HEK293T (cell line): ENCODE measurements at regions not wholly inside any gene's neighbourhood (a gene's known extent, or its start where the extent isn't known, plus 50 kb on each side); places are given as distances from the start of the nearest gene placed in this dataset.

Experiments used
- CTCF ChIA-PET: fragments of 350-600 bp; formaldehyde crosslinking; extraction: SDS; loops from one replicate; lab custom pipeline; 2021; ENCODE audit warnings: antibody characterized with exemption, inconsistent platforms; lab: Yijun Ruan, JAX
- POLR2A ChIA-PET: fragments of 350-600 bp; formaldehyde crosslinking; extraction: SDS; loops from one replicate; lab custom pipeline; 2020; ENCODE audit warnings: antibody characterized with exemption, inconsistent platforms; lab: Yijun Ruan, JAX
- DNase-seq: peaks from one replicate; pipeline ENCODE4 v3.0.0; 2012; ENCODE audit warnings: mixed read lengths; ENCODE audit errors: extremely low spot score
- ARNT ChIP-seq: fragments of 450-650 bp; IDR thresholded peaks from 2 replicates; pipeline ENCODE4 v1.6.1; 2017; ENCODE audit warnings: mild to moderate bottlenecking
- BHLHE40 ChIP-seq: fragments of 450-650 bp; IDR thresholded peaks from 2 replicates; pipeline ENCODE4 v1.6.1; 2016; ENCODE audit warnings: mild to moderate bottlenecking, moderate library complexity, borderline replicate concordance
- CTBP1 ChIP-seq: fragments of 450-650 bp; IDR thresholded peaks from 2 replicates; pipeline ENCODE4 v1.6.1; 2016; ENCODE audit warnings: borderline replicate concordance
- ELF4 ChIP-seq: fragments of 450-650 bp; IDR thresholded peaks from 2 replicates; pipeline ENCODE4 v1.6.1; 2017; ENCODE audit warnings: antibody characterized with exemption
- FOXA1 ChIP-seq: fragments of 450-650 bp; IDR thresholded peaks from 2 replicates; pipeline ENCODE4 v1.6.1; 2016; ENCODE audit warnings: mild to moderate bottlenecking
- FOXK2 ChIP-seq: fragments of 450-650 bp; IDR thresholded peaks from 2 replicates; pipeline ENCODE4 v1.6.1; 2016; ENCODE audit warnings: mild to moderate bottlenecking
- FOXM1 ChIP-seq: fragments of 450-650 bp; IDR thresholded peaks from 2 replicates; pipeline ENCODE4 v1.6.1; 2017; ENCODE audit warnings: mild to moderate bottlenecking, borderline replicate concordance
- HDGF ChIP-seq: fragments of 450-650 bp; IDR thresholded peaks from 2 replicates; pipeline ENCODE4 v1.6.1; 2017; ENCODE audit warnings: antibody characterized with exemption, borderline replicate concordance
- L3MBTL2 ChIP-seq: fragments of 450-650 bp; conservative IDR thresholded peaks from 2 replicates; pipeline ENCODE4 v1.6.1; 2016; ENCODE audit warnings: mild to moderate bottlenecking
- LEF1 ChIP-seq: fragments of 450-650 bp; IDR thresholded peaks from 2 replicates; pipeline ENCODE4 v1.6.1; 2017; ENCODE audit warnings: mild to moderate bottlenecking, borderline replicate concordance
- NFRKB ChIP-seq: fragments of 450-650 bp; IDR thresholded peaks from 2 replicates; pipeline ENCODE4 v1.6.1; 2016; ENCODE audit warnings: mild to moderate bottlenecking, moderate library complexity
- SP1 ChIP-seq: fragments of 450-650 bp; IDR thresholded peaks from 2 replicates; pipeline ENCODE4 v1.6.1; 2017
- SUZ12 ChIP-seq: fragments of 450-650 bp; IDR thresholded peaks from 2 replicates; pipeline ENCODE4 v1.6.1; 2016; ENCODE audit warnings: mild to moderate bottlenecking
- TARDBP ChIP-seq: fragments of 450-650 bp; IDR thresholded peaks from 2 replicates; pipeline ENCODE4 v1.6.1; 2016
- ZNF384 ChIP-seq: fragments of 450-650 bp; IDR thresholded peaks from 2 replicates; pipeline ENCODE4 v1.6.1; 2016
- TF ChIP-seq, protein P1 (sequence below): fragments of 450-650 bp; IDR thresholded peaks from 2 replicates; pipeline ENCODE4 v1.6.1; 2016

DNA sequence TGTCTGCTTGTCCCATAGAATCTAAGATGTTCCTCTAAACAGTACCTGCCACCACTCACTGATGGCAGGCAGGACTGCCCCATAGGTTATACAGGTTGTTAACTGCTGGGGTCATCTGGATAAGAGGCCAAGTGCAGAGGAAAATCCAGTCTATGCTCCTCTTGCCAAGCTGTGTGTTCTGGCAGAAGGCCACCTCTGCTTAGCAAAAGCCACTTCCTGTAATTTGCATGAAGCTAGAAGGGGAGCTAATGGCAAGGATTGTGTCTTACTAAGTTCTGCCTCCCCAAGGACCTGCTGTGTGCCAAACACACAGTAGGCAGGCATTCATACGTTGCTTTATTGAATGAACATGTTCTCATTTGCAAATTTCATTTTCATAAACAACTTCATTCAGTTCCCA is 445.4 kb downstream of the BCL11B start:
- ChIA-PET CTCF (no interaction called here), POLR2A (no interaction called here)
- TF ChIP-seq TARDBP (no peak), L3MBTL2 (no peak), BHLHE40 (no peak), LEF1 (no peak), FOXK2 (no peak), CTBP1 (no peak), FOXM1 (no peak), ARNT (no peak), SP1 (no peak)
- TF ChIP-seq, protein P1, sequence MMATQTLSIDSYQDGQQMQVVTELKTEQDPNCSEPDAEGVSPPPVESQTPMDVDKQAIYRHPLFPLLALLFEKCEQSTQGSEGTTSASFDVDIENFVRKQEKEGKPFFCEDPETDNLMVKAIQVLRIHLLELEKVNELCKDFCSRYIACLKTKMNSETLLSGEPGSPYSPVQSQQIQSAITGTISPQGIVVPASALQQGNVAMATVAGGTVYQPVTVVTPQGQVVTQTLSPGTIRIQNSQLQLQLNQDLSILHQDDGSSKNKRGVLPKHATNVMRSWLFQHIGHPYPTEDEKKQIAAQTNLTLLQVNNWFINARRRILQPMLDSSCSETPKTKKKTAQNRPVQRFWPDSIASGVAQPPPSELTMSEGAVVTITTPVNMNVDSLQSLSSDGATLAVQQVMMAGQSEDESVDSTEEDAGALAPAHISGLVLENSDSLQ = no peak
- DNase-seq = no peak

DNA sequence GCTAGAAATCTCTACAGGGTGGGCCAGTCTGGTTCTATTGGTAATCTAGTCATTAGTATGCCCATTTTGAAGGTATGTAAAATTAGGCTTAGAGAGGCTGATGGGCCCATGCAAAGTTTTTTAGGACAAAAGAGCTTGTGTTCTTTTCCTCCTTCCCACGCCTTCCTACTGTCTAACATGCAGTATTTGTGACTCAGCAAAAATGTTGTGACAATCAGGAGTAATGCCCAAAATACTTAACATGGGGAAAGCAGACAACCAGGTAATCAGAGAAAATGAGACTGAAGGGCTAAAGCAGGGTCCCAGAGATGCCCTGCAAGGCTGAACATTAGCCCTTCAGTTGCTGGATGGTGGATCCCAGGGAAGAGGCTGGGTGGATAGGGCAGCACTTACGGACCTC is 437.9 kb downstream of the BCL11B start:
- CTCF ChIA-PET = no interaction called here
- TF ChIP-seq ZNF384 (no peak), HDGF (no peak), TARDBP (no peak), FOXM1 (no peak), FOXA1 (no peak), BHLHE40 (no peak), FOXK2 (no peak)
- TF ChIP-seq, protein P1 = no peak
- POLR2A ChIA-PET = no interaction called here
- DNase-seq = no peak

DNA sequence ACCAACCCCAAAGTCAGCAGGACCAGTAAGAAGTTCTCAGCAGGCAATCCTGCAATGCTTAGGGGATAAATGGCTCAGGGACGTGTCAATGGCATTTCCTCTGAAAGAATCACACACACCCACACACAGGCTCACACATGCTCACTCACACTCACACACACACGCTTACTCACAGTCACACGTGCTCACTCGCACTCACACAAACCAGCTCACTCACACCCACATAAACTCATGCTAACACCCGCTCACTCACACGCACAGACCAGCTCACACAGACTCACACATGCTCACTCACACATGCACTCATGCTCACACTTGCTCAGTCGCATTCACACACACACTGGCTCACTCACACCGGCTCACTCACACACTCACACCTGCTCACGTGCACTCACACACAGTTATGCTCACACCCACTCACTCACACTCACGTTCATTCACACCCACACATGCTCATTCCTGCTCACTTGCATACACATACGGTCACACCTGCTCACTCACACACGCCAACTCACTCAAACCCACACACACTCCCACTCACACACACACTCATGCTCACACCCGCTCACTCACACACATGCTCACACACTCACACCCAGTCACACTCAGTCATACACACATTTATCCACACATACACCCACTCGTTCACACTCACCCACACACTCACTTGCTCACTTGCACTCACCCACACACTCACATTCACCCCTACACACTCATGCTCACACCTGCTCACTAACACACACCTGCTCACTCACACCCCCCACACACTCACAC is 436.8 kb downstream of the BCL11B start:
- TF ChIP-seq SUZ12 (no peak), FOXM1 (no peak), FOXA1 (no peak), ARNT (no peak), BHLHE40 (no peak), NFRKB (no peak), ZNF384 (no peak), CTBP1 (no peak), FOXK2 (no peak), ELF4 (no peak), LEF1 (no peak), L3MBTL2 (no peak), TARDBP (no peak)

DNA sequence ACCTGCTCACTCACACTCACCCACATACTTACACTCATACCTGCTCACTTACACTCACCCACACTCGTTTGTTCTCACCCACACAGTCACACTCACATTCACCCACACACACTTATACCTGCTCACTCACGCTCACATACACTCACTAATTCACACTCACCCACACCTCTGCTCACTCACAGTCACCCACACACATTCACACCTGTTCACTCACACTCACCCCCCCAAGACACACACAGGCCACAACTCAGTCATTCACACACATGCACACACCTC is 436.2 kb downstream of the BCL11B start:
- DNase-seq = no peak
- TF ChIP-seq SUZ12 (no peak), FOXA1 (no peak), LEF1 (no peak), ZNF384 (no peak), TARDBP (no peak), HDGF (no peak), NFRKB (no peak), SP1 (no peak), ELF4 (no peak), BHLHE40 (no peak), FOXK2 (no peak), CTBP1 (no peak), FOXM1 (no peak)
- TF ChIP-seq, protein P1 = no peak
- ChIA-PET POLR2A (no interaction called here), CTCF (no interaction called here)

More for the DNA sequence above, 436.8 kb downstream of the BCL11B start:
- ChIA-PET POLR2A (no interaction called here), CTCF (no interaction called here)
- no peak for DNase-seq

DNA sequence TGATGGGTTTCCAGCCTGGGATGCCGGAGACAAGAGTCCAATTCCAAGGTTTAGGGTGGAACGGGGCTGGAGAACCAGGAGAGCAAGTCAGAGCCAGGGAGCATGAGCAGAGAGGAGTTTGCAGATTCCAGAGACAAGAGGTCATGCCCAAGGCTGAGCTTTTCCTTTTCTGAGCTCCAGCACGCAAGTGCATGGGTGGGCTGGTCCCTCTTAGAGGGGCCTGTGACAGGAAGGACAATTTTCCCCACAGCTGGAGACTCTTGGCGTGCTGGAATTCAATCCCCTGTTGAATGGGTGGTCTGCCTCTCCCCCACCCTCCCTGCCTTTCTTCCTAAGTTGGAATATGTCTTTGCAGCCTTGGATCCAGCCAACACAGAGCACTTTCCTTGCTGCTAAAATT is 431.9 kb downstream of the BCL11B start:
- TF ChIP-seq NFRKB (no peak), TARDBP (no peak), SP1 (no peak), FOXK2 (no peak), ELF4 (no peak), CTBP1 (no peak), FOXA1 (no peak), BHLHE40 (no peak), ARNT (no peak), LEF1 (no peak), ZNF384 (no peak), L3MBTL2 (no peak)
- TF ChIP-seq, protein P1 = no peak
- no peak for DNase-seq
- ChIA-PET CTCF (no interaction called here), POLR2A (no interaction called here)

DNA sequence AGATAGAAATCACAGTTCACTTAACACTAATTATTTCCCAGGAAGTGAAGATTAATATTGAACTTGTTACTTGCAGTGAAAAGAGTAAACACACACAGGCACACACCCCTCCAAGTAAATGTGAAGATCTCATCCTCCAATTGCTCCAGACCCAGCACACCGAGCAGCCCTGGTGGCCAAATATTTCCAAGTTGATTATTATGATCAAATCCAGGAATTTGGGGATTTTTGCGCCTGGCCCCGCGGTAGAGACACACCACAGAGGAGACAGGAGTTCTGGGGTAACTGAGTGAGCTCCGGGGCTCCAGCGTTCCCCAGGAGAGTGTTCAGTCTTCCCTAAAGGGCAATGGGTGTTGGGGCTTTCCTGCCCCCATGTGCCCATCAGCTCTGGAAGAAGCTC is 431.5 kb downstream of the BCL11B start:
- TF ChIP-seq BHLHE40 (no peak), L3MBTL2 (no peak), SP1 (no peak), ZNF384 (no peak), HDGF (no peak), TARDBP (no peak), FOXM1 (no peak), FOXA1 (no peak), CTBP1 (no peak), FOXK2 (no peak), SUZ12 (no peak)
- TF ChIP-seq, protein P1 = no peak
- DNase-seq = no peak
- POLR2A ChIA-PET = no interaction called here
- CTCF ChIA-PET = no interaction called here
